ENCODE measurements at regions not wholly inside any gene's neighbourhood (a gene's known extent, or its start where the extent isn't known, plus 50 kb on each side); places are given as distances from the start of the nearest gene placed in this dataset.
A peak's percentile ranks its signal among the peaks of the same experiment; 100 is the strongest.
"Not testable (repeated sequence)": the region's sequence is repeated elsewhere in the genome, so short reads cannot be mapped to it uniquely, and the experiment has no call there.

DNA sequence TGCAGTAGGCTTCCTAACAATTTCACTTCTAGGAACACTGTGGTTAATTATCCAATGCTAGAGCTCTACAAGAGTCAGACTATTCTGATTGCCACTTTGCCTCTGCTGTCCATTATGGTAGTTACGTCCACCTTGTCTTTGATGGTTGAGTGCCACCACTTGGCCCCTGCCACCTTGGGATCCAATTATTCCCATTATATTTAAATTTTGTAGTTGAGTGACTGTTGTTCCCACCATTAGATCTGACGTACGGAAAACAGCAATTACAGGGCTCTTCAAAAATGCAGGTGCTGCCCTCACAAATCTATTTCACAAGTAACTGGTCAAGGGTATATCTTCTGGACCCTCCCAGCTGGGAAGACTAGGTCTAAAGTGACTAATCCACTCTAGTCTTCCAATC is 432.3 kb upstream of the ID4 start:
- not testable (repeated sequence) for H3K27ac ChIP-seq (ENCODE audit: low read depth in 1 of 3, low read length in 2 of 3); DNase-seq; FAIRE-seq; H3K36me3 ChIP-seq (ENCODE audit: control insufficient read depth in 3 of 3, insufficient read depth in 2 of 3, low read depth in 1 of 3, low read length in 3 of 3); H3K27me3 ChIP-seq (ENCODE audit: control insufficient read depth in 3 of 3, insufficient read depth in 3 of 3, low read length in 3 of 3); H3K4me3 ChIP-seq (ENCODE audit: low read depth in 1 of 3, low read length in 3 of 3); H3K4me1 ChIP-seq (ENCODE audit: control insufficient read depth in 3 of 3, insufficient read depth in 2 of 3, low read depth in 1 of 3, low read length in 2 of 3)
- H3K9me3 ChIP-seq (ENCODE audit: control insufficient read depth in 2 of 2, insufficient read depth in 1 of 2, low read depth in 1 of 2, low read length in 1 of 2) = peaks cover 0 to 33% of the 10 kb centered on the region in 2 donors
- 70 to 84% (median 72%) methylated on average over 3 of the region's 3 CpGs for WGBS, 3 donors

DNA sequence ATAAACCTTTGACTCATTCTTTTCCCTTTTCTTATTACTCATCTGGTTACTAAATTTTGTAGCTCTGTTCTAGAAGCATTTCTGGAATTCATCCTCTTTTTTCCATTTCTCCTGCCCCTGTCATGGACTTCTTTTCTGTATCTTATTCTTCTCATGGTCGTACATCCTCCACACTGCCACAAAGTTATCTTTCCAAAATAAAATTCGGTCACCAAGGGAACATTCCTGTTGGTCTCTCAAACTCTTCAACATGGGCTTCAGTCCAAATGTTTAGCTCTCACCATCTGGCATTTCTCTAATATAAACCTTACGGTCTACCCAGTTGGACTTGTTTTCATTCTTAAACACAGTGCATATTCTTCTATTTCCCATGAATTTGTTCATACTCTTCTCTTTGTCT is 428.8 kb upstream of the ID4 start:
- 59 to 78% (median 72%) methylated on average over 3 of the region's 3 CpGs for WGBS, 3 donors
- Histone ChIP-seq H3K4me3 (ENCODE audit: low read depth in 1 of 3, low read length in 3 of 3) (no peak overlapping the region), H3K9me3 (ENCODE audit: control insufficient read depth in 2 of 2, insufficient read depth in 1 of 2, low read depth in 1 of 2, low read length in 1 of 2) (peaks cover 0 to 25% of the 10 kb centered on the region in 2 donors), H3K36me3 (ENCODE audit: control insufficient read depth in 3 of 3, insufficient read depth in 2 of 3, low read depth in 1 of 3, low read length in 3 of 3) (no peaks in the 10 kb centered on the region), H3K27me3 (ENCODE audit: control insufficient read depth in 3 of 3, insufficient read depth in 3 of 3, low read length in 3 of 3) (no peaks in the 10 kb centered on the region), H3K4me1 (ENCODE audit: control insufficient read depth in 3 of 3, insufficient read depth in 2 of 3, low read depth in 1 of 3, low read length in 2 of 3) (no peaks in the 10 kb centered on the region), H3K27ac (ENCODE audit: low read depth in 1 of 3, low read length in 2 of 3) (no peak overlapping the region)
- DNase-seq = no peak
- no peak for FAIRE-seq

DNA sequence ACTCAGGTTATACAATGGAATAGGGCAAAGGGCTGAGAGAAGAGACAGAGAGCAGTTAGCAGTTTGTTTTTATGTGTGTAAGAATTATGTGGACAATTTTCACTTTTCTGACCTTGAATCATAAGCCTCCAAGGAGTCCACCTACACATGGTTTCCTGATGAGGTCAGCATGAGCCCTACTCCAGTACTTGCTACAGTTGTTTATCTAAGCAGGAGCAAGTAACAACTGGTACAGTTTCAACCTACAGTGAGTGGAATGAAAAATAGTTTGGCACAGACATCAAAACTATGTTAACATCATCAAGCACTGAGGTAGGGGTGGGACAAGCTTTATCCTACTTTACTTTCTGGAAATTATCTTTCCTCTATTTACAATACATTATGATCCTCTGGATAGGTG is 426.7 kb upstream of the ID4 start:
- H3K4me1 ChIP-seq (ENCODE audit: control insufficient read depth in 3 of 3, insufficient read depth in 2 of 3, low read depth in 1 of 3, low read length in 2 of 3) = no peaks in the 10 kb centered on the region
- no peak overlapping the region for H3K4me3 ChIP-seq (ENCODE audit: low read depth in 1 of 3, low read length in 3 of 3)
- no peak for DNase-seq
- no peaks in the 10 kb centered on the region for H3K36me3 ChIP-seq (ENCODE audit: control insufficient read depth in 3 of 3, insufficient read depth in 2 of 3, low read depth in 1 of 3, low read length in 3 of 3)
- peaks cover 0 to 5% of the 10 kb centered on the region in 2 donors for H3K9me3 ChIP-seq (ENCODE audit: control insufficient read depth in 2 of 2, insufficient read depth in 1 of 2, low read depth in 1 of 2, low read length in 1 of 2)
- no peak overlapping the region for H3K27ac ChIP-seq (ENCODE audit: low read depth in 1 of 3, low read length in 2 of 3)
- FAIRE-seq = no peak
- H3K27me3 ChIP-seq (ENCODE audit: control insufficient read depth in 3 of 3, insufficient read depth in 3 of 3, low read length in 3 of 3) = no peaks in the 10 kb centered on the region

DNA sequence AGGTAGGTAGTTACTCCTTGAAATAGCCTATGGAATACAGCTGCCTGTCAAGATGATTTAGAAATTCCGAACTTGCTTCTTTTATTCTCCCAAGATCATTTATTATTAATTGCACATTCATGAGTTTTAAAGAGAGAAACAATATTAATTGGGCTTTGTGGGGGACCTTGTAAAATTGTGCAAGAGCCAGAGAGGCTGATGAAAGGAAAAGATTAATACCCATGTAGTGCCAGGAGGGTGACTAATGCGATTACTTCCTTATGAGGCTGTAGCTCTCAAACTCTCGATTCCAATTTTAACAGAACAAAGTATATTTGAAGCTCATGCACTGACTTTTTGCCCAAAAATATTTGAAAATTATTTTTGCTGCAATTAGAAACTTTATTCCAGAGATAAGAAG is 423.8 kb upstream of the ID4 start:
- H3K27me3 ChIP-seq (ENCODE audit: control insufficient read depth in 3 of 3, insufficient read depth in 3 of 3, low read length in 3 of 3) = no peaks in the 10 kb centered on the region
- H3K4me1 ChIP-seq (ENCODE audit: control insufficient read depth in 3 of 3, insufficient read depth in 2 of 3, low read depth in 1 of 3, low read length in 2 of 3) = no peaks in the 10 kb centered on the region
- H3K4me3 ChIP-seq (ENCODE audit: low read depth in 1 of 3, low read length in 3 of 3) = no peak overlapping the region
- H3K27ac ChIP-seq (ENCODE audit: low read depth in 1 of 3, low read length in 2 of 3) = no peak overlapping the region
- WGBS, 3 donors = 55 to 72% (median 61%) methylated on average over 3 of the region's 3 CpGs
- FAIRE-seq (no peak), DNase-seq (no peak)
- no peaks in the 10 kb centered on the region for H3K36me3 ChIP-seq (ENCODE audit: control insufficient read depth in 3 of 3, insufficient read depth in 2 of 3, low read depth in 1 of 3, low read length in 3 of 3)
- no peaks in the 10 kb centered on the region for H3K9me3 ChIP-seq (ENCODE audit: control insufficient read depth in 2 of 2, insufficient read depth in 1 of 2, low read depth in 1 of 2, low read length in 1 of 2)

DNA sequence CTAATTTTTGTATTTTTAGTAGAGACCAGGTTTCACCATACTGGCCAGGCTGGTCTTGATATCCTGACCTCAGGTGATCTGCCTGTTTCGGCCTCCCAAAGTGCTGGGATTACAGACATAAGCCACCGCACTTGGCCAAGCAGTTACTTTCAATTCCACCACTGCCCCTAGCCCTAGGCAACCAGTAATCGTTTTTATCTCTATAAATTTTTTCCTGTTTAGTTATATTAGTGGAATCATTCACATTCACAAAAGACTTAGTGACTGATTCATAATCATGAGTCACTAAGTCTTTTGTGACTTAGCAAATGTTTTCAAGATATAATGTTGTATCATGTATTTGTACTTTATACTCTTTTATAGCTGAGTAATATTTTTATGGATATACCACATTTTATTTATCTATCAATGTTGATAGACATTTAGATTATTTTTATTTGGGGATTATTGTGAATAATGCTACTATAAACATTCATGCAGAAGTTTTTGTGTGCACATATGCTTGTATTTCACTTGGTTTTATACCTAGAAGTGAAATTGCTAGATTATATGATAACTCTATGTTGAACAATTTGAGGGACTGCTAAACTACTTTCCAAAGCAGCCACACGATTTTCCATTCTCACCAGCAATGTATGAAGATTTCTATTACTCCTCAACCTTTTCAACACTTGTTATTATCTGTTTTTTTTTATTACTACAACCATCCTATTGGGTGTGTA is 421.4 kb upstream of the ID4 start:
- Histone ChIP-seq H3K36me3 (ENCODE audit: control insufficient read depth in 3 of 3, insufficient read depth in 2 of 3, low read depth in 1 of 3, low read length in 3 of 3) (no peaks in the 10 kb centered on the region), H3K4me3 (ENCODE audit: low read depth in 1 of 3, low read length in 3 of 3) (no peak overlapping the region), H3K27me3 (ENCODE audit: control insufficient read depth in 3 of 3, insufficient read depth in 3 of 3, low read length in 3 of 3) (no peaks in the 10 kb centered on the region), H3K27ac (ENCODE audit: low read depth in 1 of 3, low read length in 2 of 3) (no peak overlapping the region), H3K9me3 (ENCODE audit: control insufficient read depth in 2 of 2, insufficient read depth in 1 of 2, low read depth in 1 of 2, low read length in 1 of 2) (no peaks in the 10 kb centered on the region), H3K4me1 (ENCODE audit: control insufficient read depth in 3 of 3, insufficient read depth in 2 of 3, low read depth in 1 of 3, low read length in 2 of 3) (no peaks in the 10 kb centered on the region)
- DNase-seq (peak in 1 of 2 donors; percentile 3), FAIRE-seq (no peak)
- WGBS, 3 donors = 45 to 62% (median 57%) methylated on average over 4 of the region's 4 CpGs

DNA sequence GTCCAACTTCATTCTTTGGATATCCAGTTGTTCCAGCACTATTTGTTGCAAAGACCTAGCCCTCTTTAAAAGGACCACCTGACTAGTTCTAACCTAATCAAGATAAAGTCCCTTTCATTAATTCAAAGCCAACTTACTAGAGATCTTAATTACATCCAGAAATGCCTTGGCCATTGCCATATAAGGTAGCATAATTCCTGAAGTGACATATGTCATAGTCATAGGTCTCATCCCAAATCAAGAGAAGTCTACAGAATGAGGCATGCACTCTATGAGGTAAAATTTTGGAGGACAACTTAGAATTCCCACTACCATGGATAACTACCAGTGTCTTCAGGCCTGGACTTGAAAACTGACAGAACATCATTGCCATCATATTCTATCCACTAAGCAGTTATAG is 420.4 kb upstream of the ID4 start:
- FAIRE-seq = no peak
- H3K27me3 ChIP-seq (ENCODE audit: control insufficient read depth in 3 of 3, insufficient read depth in 3 of 3, low read length in 3 of 3) = no peaks in the 10 kb centered on the region
- no peaks in the 10 kb centered on the region for H3K9me3 ChIP-seq (ENCODE audit: control insufficient read depth in 2 of 2, insufficient read depth in 1 of 2, low read depth in 1 of 2, low read length in 1 of 2)
- no peaks in the 10 kb centered on the region for H3K4me1 ChIP-seq (ENCODE audit: control insufficient read depth in 3 of 3, insufficient read depth in 2 of 3, low read depth in 1 of 3, low read length in 2 of 3)
- DNase-seq = no peak
- no peaks in the 10 kb centered on the region for H3K36me3 ChIP-seq (ENCODE audit: control insufficient read depth in 3 of 3, insufficient read depth in 2 of 3, low read depth in 1 of 3, low read length in 3 of 3)
- no peak overlapping the region for H3K27ac ChIP-seq (ENCODE audit: low read depth in 1 of 3, low read length in 2 of 3)
- no peak overlapping the region for H3K4me3 ChIP-seq (ENCODE audit: low read depth in 1 of 3, low read length in 3 of 3)

DNA sequence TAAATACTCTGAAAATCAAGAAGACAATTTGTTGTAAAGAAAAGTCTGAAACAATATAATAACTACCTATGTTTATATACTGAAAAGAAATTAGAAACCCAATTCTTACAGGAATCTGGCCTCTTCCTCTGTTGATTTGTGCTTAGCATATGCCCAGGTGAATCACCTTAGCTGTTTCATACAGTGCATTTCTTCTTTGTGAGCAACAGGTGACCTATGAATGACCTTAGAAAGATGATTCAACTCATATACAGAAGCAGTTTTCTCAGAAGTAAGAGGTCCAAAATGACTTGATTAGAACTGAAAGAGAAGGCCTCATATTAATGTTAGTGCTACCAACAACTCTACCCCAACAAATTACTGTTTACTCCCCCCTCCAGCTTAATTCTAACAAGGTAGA is 419.5 kb upstream of the ID4 start:
- Histone ChIP-seq H3K27ac (ENCODE audit: low read depth in 1 of 3, low read length in 2 of 3) (no peak overlapping the region), H3K9me3 (ENCODE audit: control insufficient read depth in 2 of 2, insufficient read depth in 1 of 2, low read depth in 1 of 2, low read length in 1 of 2) (no peaks in the 10 kb centered on the region), H3K27me3 (ENCODE audit: control insufficient read depth in 3 of 3, insufficient read depth in 3 of 3, low read length in 3 of 3) (no peaks in the 10 kb centered on the region), H3K36me3 (ENCODE audit: control insufficient read depth in 3 of 3, insufficient read depth in 2 of 3, low read depth in 1 of 3, low read length in 3 of 3) (no peaks in the 10 kb centered on the region), H3K4me3 (ENCODE audit: low read depth in 1 of 3, low read length in 3 of 3) (no peak overlapping the region), H3K4me1 (ENCODE audit: control insufficient read depth in 3 of 3, insufficient read depth in 2 of 3, low read depth in 1 of 3, low read length in 2 of 3) (no peaks in the 10 kb centered on the region)
- DNase-seq (no peak), FAIRE-seq (no peak)

DNA sequence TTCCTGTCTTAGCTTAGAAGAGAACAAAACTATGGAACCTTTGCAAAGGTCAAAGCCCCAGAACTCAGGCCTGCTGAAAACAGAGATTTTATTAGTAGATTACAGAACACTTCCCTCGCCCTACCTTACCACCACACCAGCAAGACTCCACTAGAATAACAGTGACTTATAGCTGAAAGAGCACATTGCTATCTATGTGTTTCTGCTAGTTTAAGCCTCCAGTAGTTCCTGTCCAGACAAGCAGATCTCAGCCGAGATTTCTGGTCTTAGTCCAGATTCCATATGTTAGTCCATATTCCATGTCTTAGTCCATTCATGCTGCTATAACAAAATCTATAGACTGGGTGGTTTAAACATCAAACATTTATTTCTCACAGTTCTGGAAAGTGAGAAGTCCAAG is 412.3 kb upstream of the ID4 start:
- no peak overlapping the region for H3K27ac ChIP-seq (ENCODE audit: low read depth in 1 of 3, low read length in 2 of 3)
- H3K4me3 ChIP-seq (ENCODE audit: low read depth in 1 of 3, low read length in 3 of 3) = no peak overlapping the region
- no peak for FAIRE-seq
- H3K9me3 ChIP-seq (ENCODE audit: control insufficient read depth in 2 of 2, insufficient read depth in 1 of 2, low read depth in 1 of 2, low read length in 1 of 2) = no peaks in the 10 kb centered on the region
- no peaks in the 10 kb centered on the region for H3K27me3 ChIP-seq (ENCODE audit: control insufficient read depth in 3 of 3, insufficient read depth in 3 of 3, low read length in 3 of 3)
- DNase-seq = no peak
- H3K36me3 ChIP-seq (ENCODE audit: control insufficient read depth in 3 of 3, insufficient read depth in 2 of 3, low read depth in 1 of 3, low read length in 3 of 3) = no peaks in the 10 kb centered on the region
- WGBS, 3 donors = 72 to 90% (median 86%) methylated on average over 2 of the region's 2 CpGs
- H3K4me1 ChIP-seq (ENCODE audit: control insufficient read depth in 3 of 3, insufficient read depth in 2 of 3, low read depth in 1 of 3, low read length in 2 of 3) = no peaks in the 10 kb centered on the region

DNA sequence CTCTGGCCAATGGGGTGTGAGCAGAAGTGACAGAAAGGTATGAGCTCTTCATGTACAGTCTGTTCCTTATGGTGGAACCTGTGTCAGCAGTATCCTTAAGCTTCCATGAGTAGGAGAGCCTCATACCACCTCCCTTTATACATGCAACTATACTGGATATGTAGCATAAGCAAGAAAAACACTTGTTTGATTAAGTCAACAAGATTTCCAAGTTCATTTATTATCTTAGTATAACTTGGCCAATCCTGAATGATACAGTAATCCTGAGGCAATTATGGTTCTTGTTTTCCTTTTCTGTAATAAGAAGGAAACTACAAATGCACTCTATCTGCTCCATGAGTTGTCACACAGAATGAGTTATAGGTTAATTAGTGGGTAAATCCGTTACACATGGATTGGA is 409.6 kb upstream of the ID4 start:
- Histone ChIP-seq H3K27me3 (ENCODE audit: control insufficient read depth in 3 of 3, insufficient read depth in 3 of 3, low read length in 3 of 3) (no peaks in the 10 kb centered on the region), H3K4me1 (ENCODE audit: control insufficient read depth in 3 of 3, insufficient read depth in 2 of 3, low read depth in 1 of 3, low read length in 2 of 3) (no peaks in the 10 kb centered on the region), H3K36me3 (ENCODE audit: control insufficient read depth in 3 of 3, insufficient read depth in 2 of 3, low read depth in 1 of 3, low read length in 3 of 3) (no peaks in the 10 kb centered on the region), H3K9me3 (ENCODE audit: control insufficient read depth in 2 of 2, insufficient read depth in 1 of 2, low read depth in 1 of 2, low read length in 1 of 2) (no peaks in the 10 kb centered on the region), H3K27ac (ENCODE audit: low read depth in 1 of 3, low read length in 2 of 3) (no peak overlapping the region), H3K4me3 (ENCODE audit: low read depth in 1 of 3, low read length in 3 of 3) (no peak overlapping the region)
- FAIRE-seq (no peak), DNase-seq (no peak)
- WGBS, 3 donors = 58 to 62% (median 58%) methylated on average over 1 of the region's 1 CpG

Measured in small intestine (tissue), 7 donors.